ENCODE measurements at regions not wholly inside any gene's neighbourhood (a gene's known extent, or its start where the extent isn't known, plus 50 kb on each side); places are given as distances from the start of the nearest gene placed in this dataset.

DNA sequence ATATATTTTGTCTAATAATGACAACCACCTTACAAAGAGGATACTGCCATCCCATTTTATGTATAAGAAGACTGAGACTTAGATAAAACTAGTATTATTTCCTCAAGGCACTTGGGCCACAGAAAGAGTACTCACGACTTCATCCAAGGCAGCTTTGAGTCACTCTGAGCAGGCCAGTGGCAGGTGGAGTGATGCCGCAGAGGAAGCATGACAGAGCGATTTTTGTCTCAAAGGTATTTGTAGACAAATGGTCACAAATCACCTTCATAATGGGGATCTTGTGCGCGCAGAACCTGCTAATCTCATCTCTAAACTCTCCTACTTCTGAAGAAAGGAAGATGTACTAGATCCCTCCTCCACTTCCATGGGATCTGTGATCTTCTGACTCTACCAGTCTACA lies 113.2 kb upstream of the NAMPT start:
- H3K9ac ChIP-seq (ENCODE audit: low read length in 3 of 3): no peak overlapping the region
- H3K4me3 ChIP-seq (ENCODE audit: low read length in 3 of 3): no peak overlapping the region
- H3K9me3 ChIP-seq (ENCODE audit: control insufficient read depth in 2 of 3, insufficient read depth in 1 of 3, low read length in 3 of 3): no peaks in the 10 kb centered on the region
- H3K27me3 ChIP-seq (ENCODE audit: control insufficient read depth, insufficient read depth, low read length): no peaks in the 10 kb centered on the region
- FAIRE-seq: no peak
- intact Hi-C loops (cut with DNase I): no loop called here
- TF ChIP-seq, protein P1, sequence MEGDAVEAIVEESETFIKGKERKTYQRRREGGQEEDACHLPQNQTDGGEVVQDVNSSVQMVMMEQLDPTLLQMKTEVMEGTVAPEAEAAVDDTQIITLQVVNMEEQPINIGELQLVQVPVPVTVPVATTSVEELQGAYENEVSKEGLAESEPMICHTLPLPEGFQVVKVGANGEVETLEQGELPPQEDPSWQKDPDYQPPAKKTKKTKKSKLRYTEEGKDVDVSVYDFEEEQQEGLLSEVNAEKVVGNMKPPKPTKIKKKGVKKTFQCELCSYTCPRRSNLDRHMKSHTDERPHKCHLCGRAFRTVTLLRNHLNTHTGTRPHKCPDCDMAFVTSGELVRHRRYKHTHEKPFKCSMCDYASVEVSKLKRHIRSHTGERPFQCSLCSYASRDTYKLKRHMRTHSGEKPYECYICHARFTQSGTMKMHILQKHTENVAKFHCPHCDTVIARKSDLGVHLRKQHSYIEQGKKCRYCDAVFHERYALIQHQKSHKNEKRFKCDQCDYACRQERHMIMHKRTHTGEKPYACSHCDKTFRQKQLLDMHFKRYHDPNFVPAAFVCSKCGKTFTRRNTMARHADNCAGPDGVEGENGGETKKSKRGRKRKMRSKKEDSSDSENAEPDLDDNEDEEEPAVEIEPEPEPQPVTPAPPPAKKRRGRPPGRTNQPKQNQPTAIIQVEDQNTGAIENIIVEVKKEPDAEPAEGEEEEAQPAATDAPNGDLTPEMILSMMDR (IDR thresholded peaks at IDR 0.05; ENCODE audit: borderline replicate concordance, extremely low read depth, insufficient read depth): no peak
- no peak overlapping the region for H3K27ac ChIP-seq (ENCODE audit: low read depth in 2 of 2, low read length in 2 of 2)
- H3K4me1 ChIP-seq (ENCODE audit: control insufficient read depth in 2 of 3, insufficient read depth in 2 of 3, low read depth in 1 of 3, low read length in 3 of 3): no peaks in the 10 kb centered on the region
- no peaks in the 10 kb centered on the region for H3K36me3 ChIP-seq (ENCODE audit: control insufficient read depth in 2 of 3, insufficient read depth in 3 of 3, low read length in 3 of 3)
- DNase-seq: no peak

DNA sequence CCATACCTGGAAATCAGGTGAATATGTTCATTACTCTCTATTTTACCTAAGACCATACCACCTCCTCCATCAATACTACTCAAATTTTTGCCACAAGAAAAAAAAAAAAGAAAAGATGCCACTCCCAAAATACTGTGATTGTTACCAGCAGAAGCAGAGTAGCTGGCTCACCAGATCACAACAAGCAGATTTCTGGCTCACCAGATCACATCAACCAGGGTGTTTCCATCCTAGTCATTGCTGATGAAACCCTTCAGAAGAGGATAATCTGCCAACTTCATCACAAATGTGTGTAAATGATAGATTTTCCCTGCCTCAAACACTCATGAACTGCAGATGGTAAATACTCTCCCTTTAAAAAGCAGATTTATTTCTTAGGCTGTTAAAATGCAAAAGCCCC lies 109.7 kb upstream of the NAMPT start:
- FAIRE-seq (no peak), DNase-seq (no peak)
- H3K9ac ChIP-seq (ENCODE audit: low read length in 3 of 3): no peak overlapping the region
- intact Hi-C loops (cut with DNase I): no loop called here
- no peak overlapping the region for H3K27ac ChIP-seq (ENCODE audit: low read depth in 2 of 2, low read length in 2 of 2)
- no peaks in the 10 kb centered on the region for H3K27me3 ChIP-seq (ENCODE audit: control insufficient read depth, insufficient read depth, low read length)
- no peak overlapping the region for H3K4me3 ChIP-seq (ENCODE audit: low read length in 3 of 3)
- TF ChIP-seq, protein P1 (IDR thresholded peaks at IDR 0.05; ENCODE audit: borderline replicate concordance, extremely low read depth, insufficient read depth): no peak
- no peaks in the 10 kb centered on the region for H3K4me1 ChIP-seq (ENCODE audit: control insufficient read depth in 2 of 3, insufficient read depth in 2 of 3, low read depth in 1 of 3, low read length in 3 of 3)
- no peaks in the 10 kb centered on the region for H3K36me3 ChIP-seq (ENCODE audit: control insufficient read depth in 2 of 3, insufficient read depth in 3 of 3, low read length in 3 of 3)
- H3K9me3 ChIP-seq (ENCODE audit: control insufficient read depth in 2 of 3, insufficient read depth in 1 of 3, low read length in 3 of 3): no peaks in the 10 kb centered on the region

DNA sequence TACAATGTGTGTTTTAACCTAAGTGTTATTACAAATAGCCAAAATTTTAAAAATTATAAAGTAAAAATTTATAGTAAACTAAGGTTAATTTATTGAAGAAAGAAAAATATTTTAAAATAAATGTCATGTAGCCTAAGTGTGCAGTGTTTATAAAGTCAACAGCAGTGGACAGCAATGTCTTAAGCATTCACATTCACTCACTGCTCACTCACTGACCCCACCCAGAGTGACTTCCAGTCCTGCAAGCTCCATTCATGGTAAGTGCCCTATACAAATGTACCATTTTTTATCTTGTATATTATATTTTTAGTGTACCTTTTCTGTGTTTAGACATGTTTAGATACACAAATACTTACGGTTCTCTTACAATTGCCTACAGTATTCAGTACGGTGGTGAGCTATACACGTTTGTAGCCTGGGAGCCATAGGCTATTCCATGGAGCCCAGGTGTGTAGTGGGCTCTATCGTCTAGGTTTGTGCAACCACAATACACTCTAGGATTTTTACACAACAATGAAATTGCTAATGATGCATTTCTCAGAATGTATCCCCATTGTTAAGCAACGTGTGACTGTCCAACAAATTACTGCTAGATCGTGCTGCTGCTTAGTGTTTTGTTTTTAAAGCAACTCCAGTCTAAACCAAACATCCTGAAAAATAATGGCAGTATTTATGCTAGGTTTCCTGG lies 108.9 kb upstream of the NAMPT start:
- TF ChIP-seq, protein P1 (IDR thresholded peaks at IDR 0.05; ENCODE audit: borderline replicate concordance, extremely low read depth, insufficient read depth): no peak
- Histone ChIP-seq H3K27ac (ENCODE audit: low read depth in 2 of 2, low read length in 2 of 2) (no peak overlapping the region), H3K27me3 (ENCODE audit: control insufficient read depth, insufficient read depth, low read length) (no peaks in the 10 kb centered on the region), H3K36me3 (ENCODE audit: control insufficient read depth in 2 of 3, insufficient read depth in 3 of 3, low read length in 3 of 3) (no peaks in the 10 kb centered on the region), H3K4me3 (ENCODE audit: low read length in 3 of 3) (no peak overlapping the region), H3K9me3 (ENCODE audit: control insufficient read depth in 2 of 3, insufficient read depth in 1 of 3, low read length in 3 of 3) (no peaks in the 10 kb centered on the region), H3K4me1 (ENCODE audit: control insufficient read depth in 2 of 3, insufficient read depth in 2 of 3, low read depth in 1 of 3, low read length in 3 of 3) (no peaks in the 10 kb centered on the region), H3K9ac (ENCODE audit: low read length in 3 of 3) (no peak overlapping the region)
- FAIRE-seq (no peak), DNase-seq (no peak)
- intact Hi-C loops (cut with DNase I): no loop called here

DNA sequence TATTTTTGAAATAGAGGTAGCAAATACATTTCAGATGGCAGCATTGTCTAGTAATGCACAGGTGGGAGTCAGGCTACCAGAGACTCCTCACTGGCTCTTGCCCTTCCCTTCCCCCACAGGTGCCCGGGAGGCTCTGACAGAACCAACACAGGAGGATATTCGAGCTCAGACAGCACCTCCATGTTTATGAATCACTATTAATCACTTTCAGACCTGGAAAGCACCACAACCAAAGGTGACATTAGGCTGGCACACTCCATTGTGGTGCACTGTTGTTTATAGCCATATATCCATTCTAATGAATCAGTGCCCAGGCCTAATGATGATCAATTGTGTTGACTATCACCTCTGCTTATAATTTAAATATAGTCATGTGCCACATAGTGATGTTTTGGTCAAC lies 107.8 kb upstream of the NAMPT start:
- Histone ChIP-seq H3K36me3 (ENCODE audit: control insufficient read depth in 2 of 3, insufficient read depth in 3 of 3, low read length in 3 of 3) (no peaks in the 10 kb centered on the region), H3K27ac (ENCODE audit: low read depth in 2 of 2, low read length in 2 of 2) (no peak overlapping the region), H3K4me3 (ENCODE audit: low read length in 3 of 3) (no peak overlapping the region), H3K27me3 (ENCODE audit: control insufficient read depth, insufficient read depth, low read length) (no peaks in the 10 kb centered on the region), H3K9me3 (ENCODE audit: control insufficient read depth in 2 of 3, insufficient read depth in 1 of 3, low read length in 3 of 3) (no peaks in the 10 kb centered on the region), H3K9ac (ENCODE audit: low read length in 3 of 3) (no peak overlapping the region), H3K4me1 (ENCODE audit: control insufficient read depth in 2 of 3, insufficient read depth in 2 of 3, low read depth in 1 of 3, low read length in 3 of 3) (no peaks in the 10 kb centered on the region)
- DNase-seq (peak in 2 of 5 donors; percentile 10), FAIRE-seq (no peak)
- intact Hi-C loops (cut with DNase I): no loop called here
- TF ChIP-seq, protein P1 (IDR thresholded peaks at IDR 0.05; ENCODE audit: borderline replicate concordance, extremely low read depth, insufficient read depth): no peak
